Lower leg skin (tissue), 4 donors: ENCODE measurements at regions not wholly inside any gene's neighbourhood (a gene's known extent, or its start where the extent isn't known, plus 50 kb on each side); places are given as distances from the start of the nearest gene placed in this dataset.

Experiments
- DNase-seq, 2 donors: peaks; one replicate each; pipeline ENCODE4 v3.0.0-alpha.2; 2019; ENCODE audit warnings: low spot score in 2 of 2
- H3K4me3 ChIP-seq: fragments of 200-600 bp; sonication (generic); 2 replicates; pipeline ENCODE4 v1.5.1; 2017; ENCODE audit warnings: mild to moderate bottlenecking, low read depth; ENCODE audit not compliant: poor library complexity, severe bottlenecking
- CTCF ChIP-seq, 3 donors: fragments of 450-650 bp; IDR thresholded peaks; one replicate each; pipeline ENCODE4 v1.5.1; 2016; ENCODE audit warnings: antibody characterized with exemption in 3 of 3, mild to moderate bottlenecking in 3 of 3, moderate library complexity in 2 of 3
- POLR2A ChIP-seq, 2 donors: fragments of 450-650 bp; IDR thresholded peaks; one replicate each; pipeline ENCODE4 v1.6.1; 2016 to 2017; ENCODE audit warnings: antibody characterized with exemption in 2 of 2, mild to moderate bottlenecking in 1 of 2, moderate library complexity in 1 of 2
- WGBS, 2 donors: methylation state at CpG; one replicate each; pipeline ENCODE4 v1.1.5; 2018; 5-methylcytosine and 5-hydroxymethylcytosine counted together
- intact Hi-C: fragments of 100-400 bp; cut with DNase I; formaldehyde crosslinking; loops from one replicate; pipeline ENCODE4 v1.15.0; 2023; ENCODE audit warnings: low total_unique reads

- TF ChIP-seq CTCF (IDR thresholded peaks at IDR 0.05), result no peak
- no peak overlapping the region for H3K4me3 ChIP-seq
- DNase-seq, result no peak
- intact Hi-C loops, result no loop called here
Measured at GRCh38 chr20:55761797-55762196, 243.5 kb downstream of the CBLN4 start.

GRCh38 chr20:55761100-55761499 is 244.2 kb downstream of the CBLN4 start:
- 50 to 51% methylated on average over 3 of the region's 3 CpGs for WGBS, 2 donors
- no peak for DNase-seq
- H3K4me3 ChIP-seq, result no peak overlapping the region
- intact Hi-C loops, result no loop called here
- TF ChIP-seq POLR2A (IDR thresholded peaks at IDR 0.05) (no peak), CTCF (IDR thresholded peaks at IDR 0.05) (no peak)

GRCh38 chr20:55760586-55760985 is 244.7 kb downstream of the CBLN4 start:
- no peak for DNase-seq
- H3K4me3 ChIP-seq, result no peak overlapping the region
- intact Hi-C loops, result no loop called here
- TF ChIP-seq CTCF (IDR thresholded peaks at IDR 0.05) (no peak), POLR2A (IDR thresholded peaks at IDR 0.05) (no peak)
- 34% methylated on average over 3 of the region's 3 CpGs for WGBS, 2 donors

GRCh38 chr20:55755861-55756260 is 249.5 kb downstream of the CBLN4 start:
- intact Hi-C loops, result no loop called here
- H3K4me3 ChIP-seq, result no peak overlapping the region
- 67 to 78% methylated on average over 3 of the region's 3 CpGs for WGBS, 2 donors
- TF ChIP-seq CTCF (IDR thresholded peaks at IDR 0.05) (no peak), POLR2A (IDR thresholded peaks at IDR 0.05) (no peak)
- no peak for DNase-seq

GRCh38 chr20:55755411-55755810 is 249.9 kb downstream of the CBLN4 start:
- H3K4me3 ChIP-seq, result no peak overlapping the region
- intact Hi-C loops, result no loop called here
- WGBS, 2 donors, result 58 to 59% methylated on average over 5 of the region's 5 CpGs
- no peak for TF ChIP-seq POLR2A (IDR thresholded peaks at IDR 0.05)
- TF ChIP-seq CTCF (IDR thresholded peaks at IDR 0.05), result no peak
- DNase-seq, result no peak

- WGBS, 2 donors, result 94 to 100% methylated on average over 1 of the region's 1 CpG
- intact Hi-C loops, result no loop called here
- H3K4me3 ChIP-seq, result no peak overlapping the region
- TF ChIP-seq CTCF (IDR thresholded peaks at IDR 0.05) (no peak), POLR2A (IDR thresholded peaks at IDR 0.05) (no peak)
- no peak for DNase-seq
Measured at GRCh38 chr20:55746723-55747122, 258.6 kb downstream of the CBLN4 start.
